Inferior parietal cortex (tissue), 1 donor: ENCODE measurements at regions not wholly inside any gene's neighbourhood (a gene's known extent, or its start where the extent isn't known, plus 50 kb on each side); places are given as distances from the start of the nearest gene placed in this dataset.
"Not testable (repeated sequence)": the region's sequence is repeated elsewhere in the genome, so short reads cannot be mapped to it uniquely, and the experiment has no call there.

ENCODE experiments used
- DNase-seq: peaks from one replicate; pipeline ENCODE4 v3.0.0-alpha.2; 2016; ENCODE audit errors: extremely low spot score

GRCh38 chr3:22685597-22685996 is 517.5 kb upstream of the UBE2E2 start:
- DNase-seq, result no peak

GRCh38 chr3:22691407-22691806 is 511.7 kb upstream of the UBE2E2 start:
- no peak for DNase-seq

GRCh38 chr3:22691856-22692628 is 511.1 kb upstream of the UBE2E2 start:
- DNase-seq, result no peak

GRCh38 chr3:22700876-22701275 is 502.3 kb upstream of the UBE2E2 start:
- no peak for DNase-seq

- DNase-seq, result no peak
Measured at GRCh38 chr3:22704166-22704565, 499.0 kb upstream of the UBE2E2 start.

- DNase-seq, result no peak
Measured at GRCh38 chr3:22704571-22705354, 498.4 kb upstream of the UBE2E2 start.

GRCh38 chr3:22706922-22707321 is 496.2 kb upstream of the UBE2E2 start:
- DNase-seq, result not testable (repeated sequence)

GRCh38 chr3:22713936-22714335 is 489.2 kb upstream of the UBE2E2 start:
- no peak for DNase-seq

- no peak for DNase-seq
Measured at GRCh38 chr3:22714749-22715148, 488.4 kb upstream of the UBE2E2 start.

GRCh38 chr3:22720596-22720995 is 482.5 kb upstream of the UBE2E2 start:
- no peak for DNase-seq

GRCh38 chr3:22724420-22724819 is 478.7 kb upstream of the UBE2E2 start:
- DNase-seq, result no peak

GRCh38 chr3:22728406-22728805 is 474.7 kb upstream of the UBE2E2 start:
- DNase-seq, result no peak

- no peak for DNase-seq
Measured at GRCh38 chr3:22729212-22729611, 473.9 kb upstream of the UBE2E2 start.

GRCh38 chr3:22729981-22730380 is 473.1 kb upstream of the UBE2E2 start:
- no peak for DNase-seq

- no peak for DNase-seq
Measured at GRCh38 chr3:22730701-22731100, 472.4 kb upstream of the UBE2E2 start.

GRCh38 chr3:22731901-22732300 is 471.2 kb upstream of the UBE2E2 start:
- DNase-seq, result no peak

- DNase-seq, result no peak
Measured at GRCh38 chr3:22732641-22733040, 470.5 kb upstream of the UBE2E2 start.

- DNase-seq, result no peak
Measured at GRCh38 chr3:22734207-22734606, 468.9 kb upstream of the UBE2E2 start.

- no peak for DNase-seq
Measured at GRCh38 chr3:22734756-22735155, 468.4 kb upstream of the UBE2E2 start.

- DNase-seq, result no peak
Measured at GRCh38 chr3:22735373-22735772, 467.8 kb upstream of the UBE2E2 start.

- not testable (repeated sequence) for DNase-seq
Measured at GRCh38 chr3:22743386-22743785, 459.7 kb upstream of the UBE2E2 start.

GRCh38 chr3:22745321-22745720 is 457.8 kb upstream of the UBE2E2 start:
- DNase-seq, result no peak

GRCh38 chr3:22746221-22746620 is 456.9 kb upstream of the UBE2E2 start:
- no peak for DNase-seq
